Mesothelial cell of epicardium (in vitro differentiated cells): ENCODE measurements at regions not wholly inside any gene's neighbourhood (a gene's known extent, or its start where the extent isn't known, plus 50 kb on each side); places are given as distances from the start of the nearest gene placed in this dataset.

Experiments used
- DNase-seq, 2 experiments: peaks; one replicate each; pipeline ENCODE4 v3.0.0; 2021; ENCODE audit warnings: low spot score in 2 of 2; ENCODE audit not compliant: unreplicated experiment in 2 of 2
- H3K27ac Mint-ChIP-seq: 2 replicates; pipeline ENCODE4 v1.8.0; 2021; ENCODE audit warnings: mixed read lengths
- H3K27me3 Mint-ChIP-seq: 2 replicates; pipeline ENCODE4 v1.8.0; 2021; ENCODE audit warnings: low read depth, mixed read lengths
- H3K36me3 Mint-ChIP-seq: 2 replicates; pipeline ENCODE4 v1.8.0; 2021; ENCODE audit warnings: mixed read lengths
- H3K4me1 Mint-ChIP-seq: 2 replicates; pipeline ENCODE4 v1.8.0; 2021; ENCODE audit warnings: mixed read lengths
- H3K4me3 Mint-ChIP-seq: 2 replicates; pipeline ENCODE4 v1.8.0; 2021; ENCODE audit warnings: mild to moderate bottlenecking, moderate library complexity, mixed read lengths
- H3K9me3 Mint-ChIP-seq: 2 replicates; pipeline ENCODE4 v1.8.0; 2021; ENCODE audit warnings: mixed read lengths
- CTCF ChIP-seq: fragments of 200-600 bp; sonication (generic); IDR thresholded peaks from one replicate; pipeline ENCODE4 v1.5.0; 2021; ENCODE audit warnings: antibody characterized with exemption; ENCODE audit not compliant: unreplicated experiment

- H3K4me3 Mint-ChIP-seq, result no peak overlapping the region
- no peaks in the 10 kb centered on the region for H3K9me3 Mint-ChIP-seq
- peak; percentile 25 for TF ChIP-seq CTCF
- H3K27ac Mint-ChIP-seq, result no peak overlapping the region
- no peak for DNase-seq
- H3K36me3 Mint-ChIP-seq, result no peaks in the 10 kb centered on the region
- peaks cover 2% of the 10 kb centered on the region for H3K27me3 Mint-ChIP-seq
- H3K4me1 Mint-ChIP-seq, result no peaks in the 10 kb centered on the region
These were observed 176.9 kb upstream of the WWC1 start for GRCh38 chr5:168114444-168115017.

GRCh38 chr5:168117469-168117868 lies 174.0 kb upstream of the WWC1 start:
- H3K27ac Mint-ChIP-seq, result no peak overlapping the region
- TF ChIP-seq CTCF, result no peak
- H3K4me3 Mint-ChIP-seq, result no peak overlapping the region
- H3K4me1 Mint-ChIP-seq, result no peaks in the 10 kb centered on the region
- H3K36me3 Mint-ChIP-seq, result no peaks in the 10 kb centered on the region
- DNase-seq, result no peak
- no peaks in the 10 kb centered on the region for H3K9me3 Mint-ChIP-seq
- H3K27me3 Mint-ChIP-seq, result no peaks in the 10 kb centered on the region

GRCh38 chr5:168118042-168118668 lies 173.3 kb upstream of the WWC1 start:
- DNase-seq, result no peak
- Mint-ChIP-seq H3K36me3 (no peaks in the 10 kb centered on the region), H3K4me3 (no peak overlapping the region), H3K27me3 (no peaks in the 10 kb centered on the region), H3K9me3 (no peaks in the 10 kb centered on the region), H3K27ac (no peak overlapping the region), H3K4me1 (no peaks in the 10 kb centered on the region)
- TF ChIP-seq CTCF, result no peak

- Mint-ChIP-seq H3K9me3 (peaks cover 4% of the 10 kb centered on the region), H3K36me3 (no peaks in the 10 kb centered on the region), H3K27ac (no peak overlapping the region), H3K4me3 (no peak overlapping the region), H3K27me3 (no peaks in the 10 kb centered on the region), H3K4me1 (no peaks in the 10 kb centered on the region)
- no peak for DNase-seq
- no peak for TF ChIP-seq CTCF
These were observed 170.9 kb upstream of the WWC1 start for GRCh38 chr5:168120401-168121137.

GRCh38 chr5:168121138-168121494 lies 170.3 kb upstream of the WWC1 start:
- Mint-ChIP-seq H3K27ac (no peak overlapping the region), H3K4me1 (no peaks in the 10 kb centered on the region), H3K27me3 (no peaks in the 10 kb centered on the region), H3K9me3 (peaks cover 4% of the 10 kb centered on the region), H3K4me3 (no peak overlapping the region), H3K36me3 (no peaks in the 10 kb centered on the region)
- TF ChIP-seq CTCF, result no peak
- DNase-seq, result no peak
